ENCODE measurements at regions not wholly inside any gene's neighbourhood (a gene's known extent, or its start where the extent isn't known, plus 50 kb on each side); places are given as distances from the start of the nearest gene placed in this dataset.

DNA sequence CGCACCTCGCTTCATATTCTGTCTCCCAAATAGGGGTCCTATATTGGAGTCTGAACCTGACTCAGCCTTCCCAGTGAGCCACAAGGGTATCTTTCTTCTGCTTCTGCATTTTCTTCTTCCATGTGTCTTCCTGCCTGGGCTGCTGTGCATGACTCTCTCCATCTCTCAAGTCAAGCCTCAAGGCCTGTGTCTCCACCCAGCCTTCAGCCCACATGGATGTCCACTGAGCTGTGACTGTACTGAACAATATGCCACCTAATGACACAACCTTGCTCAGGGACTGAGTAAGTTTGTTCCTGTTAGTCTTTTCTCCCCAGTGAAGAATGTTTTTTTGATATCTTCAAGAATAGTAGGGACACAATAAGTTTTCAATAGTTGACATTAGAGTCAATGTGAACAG lies 162.7 kb upstream of the TBX20 start:
- Histone ChIP-seq H3K4me1 (ENCODE audit: control insufficient read depth, insufficient read depth, low read length) (no peaks in the 10 kb centered on the region), H3K9ac (ENCODE audit: low read length) (no peak overlapping the region)

DNA sequence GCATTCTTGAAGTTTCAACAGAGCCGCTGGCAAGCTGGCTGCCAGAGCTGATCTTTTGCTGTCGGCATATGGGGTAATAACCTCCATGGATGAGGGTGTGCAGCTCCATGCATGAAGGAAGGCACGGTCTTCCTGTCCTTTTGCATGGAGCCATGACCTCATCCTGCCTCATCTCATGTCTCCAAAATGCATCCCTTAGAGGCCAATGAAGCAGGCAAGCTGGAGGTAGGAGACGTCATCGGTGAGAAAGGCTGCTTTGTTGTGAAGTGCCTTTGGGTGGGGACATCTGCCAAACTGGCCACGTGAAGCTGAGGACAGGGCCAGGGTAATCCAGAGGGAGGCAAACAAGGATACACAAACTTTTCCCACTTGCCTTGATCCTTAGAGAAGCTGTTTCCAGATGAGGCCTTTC lies 161.5 kb upstream of the TBX20 start:
- Histone ChIP-seq H3K9me3 (ENCODE audit: control insufficient read depth, insufficient read depth, low read depth, low read length) (no peaks in the 10 kb centered on the region), H3K4me3 (ENCODE audit: low read depth, low read length) (no peak overlapping the region), H3K27ac (ENCODE audit: low read depth, low read length) (no peak overlapping the region), H3K9ac (ENCODE audit: low read length) (no peak overlapping the region), H3K36me3 (ENCODE audit: control insufficient read depth, insufficient read depth, low read length) (no peaks in the 10 kb centered on the region), H3K4me1 (ENCODE audit: control insufficient read depth, insufficient read depth, low read length) (no peaks in the 10 kb centered on the region), H3K27me3 (ENCODE audit: control insufficient read depth, insufficient read depth, low read length) (peaks cover 18% of the 10 kb centered on the region)

More for the DNA sequence above, 162.7 kb upstream of the TBX20 start:
- Histone ChIP-seq H3K27me3 (ENCODE audit: control insufficient read depth, insufficient read depth, low read length) (peaks cover 18% of the 10 kb centered on the region), H3K27ac (ENCODE audit: low read depth, low read length) (no peak overlapping the region), H3K9me3 (ENCODE audit: control insufficient read depth, insufficient read depth, low read depth, low read length) (no peaks in the 10 kb centered on the region), H3K36me3 (ENCODE audit: control insufficient read depth, insufficient read depth, low read length) (no peaks in the 10 kb centered on the region), H3K4me3 (ENCODE audit: low read depth, low read length) (no peak overlapping the region)

DNA sequence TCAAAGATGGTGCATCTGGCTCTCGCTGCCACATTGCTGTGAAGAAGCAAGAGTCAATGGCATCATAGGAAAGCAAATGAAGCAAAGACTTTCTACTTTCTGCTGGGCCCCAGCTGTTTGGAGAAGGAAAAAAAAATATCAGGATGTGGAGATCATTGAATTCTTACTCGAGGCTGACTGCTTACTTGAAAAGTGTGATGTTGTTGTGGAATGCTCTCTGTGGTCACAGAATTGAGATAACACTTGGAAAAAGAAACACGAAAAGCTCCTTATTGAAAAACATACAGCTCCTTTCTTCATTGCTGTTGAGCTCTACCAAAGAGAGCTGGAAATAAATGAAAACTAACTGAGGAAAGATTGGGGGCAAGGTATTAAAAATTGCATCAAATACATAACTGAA lies 157.4 kb upstream of the TBX20 start:
- no peaks in the 10 kb centered on the region for H3K9me3 ChIP-seq (ENCODE audit: control insufficient read depth, insufficient read depth, low read depth, low read length)
- no peak overlapping the region for H3K4me3 ChIP-seq (ENCODE audit: low read depth, low read length)
- no peak overlapping the region for H3K27ac ChIP-seq (ENCODE audit: low read depth, low read length)
- H3K36me3 ChIP-seq (ENCODE audit: control insufficient read depth, insufficient read depth, low read length) = no peaks in the 10 kb centered on the region
- H3K27me3 ChIP-seq (ENCODE audit: control insufficient read depth, insufficient read depth, low read length) = peaks cover 5% of the 10 kb centered on the region; the same call in 1 of the 2 replicates
- no peaks in the 10 kb centered on the region for H3K4me1 ChIP-seq (ENCODE audit: control insufficient read depth, insufficient read depth, low read length)
- H3K9ac ChIP-seq (ENCODE audit: low read length) = no peak overlapping the region

DNA sequence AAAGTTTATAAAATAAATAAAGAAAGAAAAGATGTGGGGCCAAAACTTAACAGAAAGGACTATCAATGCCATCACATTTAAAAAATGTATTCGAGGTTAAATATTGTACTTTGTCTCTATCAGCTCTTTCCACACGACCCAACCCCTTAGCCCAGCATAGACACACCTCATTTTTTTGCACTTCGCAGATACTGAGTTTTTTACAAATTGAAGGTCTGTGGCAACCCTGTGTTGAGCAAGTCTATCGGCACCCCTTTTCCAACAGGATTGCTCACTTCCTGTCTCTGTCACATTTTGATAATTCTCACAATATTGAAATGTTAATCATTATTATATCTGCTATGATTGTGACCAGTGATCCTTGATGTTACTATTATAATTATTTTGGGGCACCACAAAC lies 151.6 kb upstream of the TBX20 start:
- H3K27me3 ChIP-seq (ENCODE audit: control insufficient read depth, insufficient read depth, low read length) = peaks cover 2% of the 10 kb centered on the region; the same call in 1 of the 2 replicates
- no peak overlapping the region for H3K4me3 ChIP-seq (ENCODE audit: low read depth, low read length)
- H3K9ac ChIP-seq (ENCODE audit: low read length) = no peak overlapping the region
- no peaks in the 10 kb centered on the region for H3K9me3 ChIP-seq (ENCODE audit: control insufficient read depth, insufficient read depth, low read depth, low read length)
- H3K27ac ChIP-seq (ENCODE audit: low read depth, low read length) = no peak overlapping the region
- H3K36me3 ChIP-seq (ENCODE audit: control insufficient read depth, insufficient read depth, low read length) = no peaks in the 10 kb centered on the region
- H3K4me1 ChIP-seq (ENCODE audit: control insufficient read depth, insufficient read depth, low read length) = no peaks in the 10 kb centered on the region

DNA sequence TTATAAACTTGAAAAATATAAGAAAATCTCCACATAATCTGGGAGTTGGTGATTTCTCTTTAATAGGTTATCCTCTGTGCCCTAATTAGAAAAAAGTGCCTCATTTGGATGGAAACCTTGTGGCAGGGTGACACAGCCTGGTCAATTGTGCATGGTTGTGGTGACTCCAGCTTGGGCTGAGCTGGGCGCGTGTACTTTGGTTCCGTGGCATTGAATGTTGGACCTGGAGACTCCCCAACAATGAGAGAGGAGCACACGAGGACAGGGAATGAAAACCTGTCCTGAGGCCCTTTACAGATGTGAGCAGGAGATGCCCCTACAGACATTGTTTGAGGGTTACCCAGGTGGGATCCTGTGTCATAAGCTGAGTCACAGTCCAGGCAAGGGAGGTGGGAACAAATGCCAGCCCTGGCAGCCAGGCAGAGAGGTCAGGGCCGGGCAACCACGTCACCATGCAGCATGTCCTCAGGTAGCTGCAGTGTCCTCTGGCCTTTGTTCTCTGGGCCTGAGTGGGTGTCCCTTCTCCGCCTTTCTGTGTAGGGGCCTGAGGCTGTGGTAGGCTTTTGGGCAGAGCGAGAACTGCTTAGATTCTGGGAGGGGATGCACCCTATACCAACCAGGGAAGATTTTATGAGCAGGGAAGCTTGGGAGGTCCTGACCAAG lies 147.4 kb upstream of the TBX20 start:
- Histone ChIP-seq H3K27ac (ENCODE audit: low read depth, low read length) (no peak overlapping the region), H3K4me1 (ENCODE audit: control insufficient read depth, insufficient read depth, low read length) (no peaks in the 10 kb centered on the region), H3K27me3 (ENCODE audit: control insufficient read depth, insufficient read depth, low read length) (no peaks in the 10 kb centered on the region), H3K9ac (ENCODE audit: low read length) (no peak overlapping the region), H3K9me3 (ENCODE audit: control insufficient read depth, insufficient read depth, low read depth, low read length) (no peaks in the 10 kb centered on the region), H3K4me3 (ENCODE audit: low read depth, low read length) (no peak overlapping the region), H3K36me3 (ENCODE audit: control insufficient read depth, insufficient read depth, low read length) (no peaks in the 10 kb centered on the region)

DNA sequence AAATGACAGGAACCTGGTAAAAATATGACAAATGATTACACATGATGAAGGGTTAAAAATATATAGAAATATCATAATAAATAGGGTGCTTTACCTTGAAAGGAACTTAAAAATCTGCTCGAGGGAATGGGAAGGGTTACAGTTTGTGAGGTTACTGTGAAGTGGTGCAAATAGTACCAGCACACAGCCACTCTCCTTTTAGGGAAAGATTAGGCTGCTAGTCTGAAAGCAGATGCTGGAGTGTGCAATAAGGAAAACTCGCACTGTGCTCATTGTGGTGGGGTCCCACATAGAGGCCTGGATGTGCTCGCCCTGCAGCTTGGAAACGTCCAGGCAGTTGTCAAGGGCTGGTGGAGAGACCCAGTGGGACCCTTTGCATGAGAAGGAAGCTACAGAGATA lies 145.9 kb upstream of the TBX20 start:
- no peak overlapping the region for H3K9ac ChIP-seq (ENCODE audit: low read length)
- no peaks in the 10 kb centered on the region for H3K27me3 ChIP-seq (ENCODE audit: control insufficient read depth, insufficient read depth, low read length)
- H3K36me3 ChIP-seq (ENCODE audit: control insufficient read depth, insufficient read depth, low read length) = no peaks in the 10 kb centered on the region
- no peak overlapping the region for H3K27ac ChIP-seq (ENCODE audit: low read depth, low read length)
- no peaks in the 10 kb centered on the region; the same call in 1 of the 2 replicates for H3K4me1 ChIP-seq (ENCODE audit: control insufficient read depth, insufficient read depth, low read length)
- no peak overlapping the region for H3K4me3 ChIP-seq (ENCODE audit: low read depth, low read length)
- no peaks in the 10 kb centered on the region for H3K9me3 ChIP-seq (ENCODE audit: control insufficient read depth, insufficient read depth, low read depth, low read length)

DNA sequence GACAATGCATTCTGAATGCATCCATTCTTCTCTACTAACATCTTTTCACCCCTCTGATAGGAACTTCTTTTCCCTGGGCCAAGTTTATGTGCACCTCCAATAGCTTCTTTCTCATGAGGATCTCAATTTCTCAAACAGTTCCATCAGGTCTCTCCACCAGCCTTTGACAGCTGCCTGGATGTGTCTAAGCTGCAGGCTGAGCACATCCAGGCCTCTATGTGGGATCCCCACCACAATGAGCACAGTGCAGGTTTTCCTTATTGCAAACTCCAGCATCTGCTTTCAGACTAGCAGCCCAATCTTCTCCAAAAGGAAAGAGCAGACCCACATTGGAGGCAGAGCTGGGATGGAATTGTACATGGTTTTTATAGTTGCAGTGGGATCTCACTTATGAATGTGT lies 145.3 kb upstream of the TBX20 start:
- H3K27me3 ChIP-seq (ENCODE audit: control insufficient read depth, insufficient read depth, low read length) = no peaks in the 10 kb centered on the region
- H3K9me3 ChIP-seq (ENCODE audit: control insufficient read depth, insufficient read depth, low read depth, low read length) = no peaks in the 10 kb centered on the region
- no peaks in the 10 kb centered on the region for H3K36me3 ChIP-seq (ENCODE audit: control insufficient read depth, insufficient read depth, low read length)
- H3K4me3 ChIP-seq (ENCODE audit: low read depth, low read length) = no peak overlapping the region
- H3K27ac ChIP-seq (ENCODE audit: low read depth, low read length) = no peak overlapping the region
- no peak overlapping the region for H3K9ac ChIP-seq (ENCODE audit: low read length)
- no peaks in the 10 kb centered on the region; the same call in 1 of the 2 replicates for H3K4me1 ChIP-seq (ENCODE audit: control insufficient read depth, insufficient read depth, low read length)

DNA sequence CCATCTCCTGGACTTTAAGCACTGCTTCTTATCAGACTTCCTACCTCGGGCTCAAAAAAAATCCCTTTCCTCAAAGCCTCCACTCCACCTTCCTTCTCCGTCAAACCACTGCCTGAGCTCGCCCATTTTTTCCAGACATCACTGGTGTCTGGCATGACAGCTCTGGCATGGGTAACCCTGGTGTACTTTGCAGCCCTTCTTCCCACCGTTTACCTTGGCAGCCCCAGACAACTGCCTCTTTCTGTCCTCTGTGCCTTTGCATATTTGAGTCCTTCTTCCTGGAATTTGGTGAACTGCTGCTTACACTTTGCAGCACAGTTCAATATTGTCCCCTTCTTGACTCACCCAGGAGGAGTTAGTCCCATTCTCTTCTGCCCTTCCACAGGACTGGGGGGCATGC lies 144.6 kb upstream of the TBX20 start:
- H3K27ac ChIP-seq (ENCODE audit: low read depth, low read length) = no peak overlapping the region
- H3K9ac ChIP-seq (ENCODE audit: low read length) = no peak overlapping the region
- H3K27me3 ChIP-seq (ENCODE audit: control insufficient read depth, insufficient read depth, low read length) = no peaks in the 10 kb centered on the region

DNA sequence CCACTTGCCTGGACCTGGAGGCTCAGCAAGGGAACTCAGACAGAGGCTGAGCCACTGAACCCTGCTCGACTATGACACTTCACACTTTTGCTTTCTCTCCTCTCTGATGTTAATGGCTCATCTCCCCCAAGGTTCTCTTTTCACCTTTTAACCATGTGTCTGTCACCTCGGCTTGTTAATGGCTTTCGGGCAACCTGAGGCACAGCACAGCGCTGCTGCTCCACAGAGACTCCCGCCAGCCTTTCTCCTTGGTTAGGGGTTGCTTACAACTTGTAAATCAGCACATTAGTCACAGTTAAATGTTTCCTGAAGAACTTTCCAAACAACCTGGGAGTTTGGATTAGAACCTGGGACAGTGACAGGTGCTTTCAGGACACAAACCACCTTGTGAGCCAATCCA lies 136.2 kb upstream of the TBX20 start:
- no peaks in the 10 kb centered on the region for H3K36me3 ChIP-seq (ENCODE audit: control insufficient read depth, insufficient read depth, low read length)
- H3K27ac ChIP-seq (ENCODE audit: low read depth, low read length) = no peak overlapping the region
- no peak overlapping the region for H3K4me3 ChIP-seq (ENCODE audit: low read depth, low read length)
- H3K27me3 ChIP-seq (ENCODE audit: control insufficient read depth, insufficient read depth, low read length) = no peaks in the 10 kb centered on the region
- no peaks in the 10 kb centered on the region for H3K4me1 ChIP-seq (ENCODE audit: control insufficient read depth, insufficient read depth, low read length)
- H3K9me3 ChIP-seq (ENCODE audit: control insufficient read depth, insufficient read depth, low read depth, low read length) = no peaks in the 10 kb centered on the region
- no peak overlapping the region for H3K9ac ChIP-seq (ENCODE audit: low read length)

More for the DNA sequence above, 144.6 kb upstream of the TBX20 start:
- no peaks in the 10 kb centered on the region for H3K9me3 ChIP-seq (ENCODE audit: control insufficient read depth, insufficient read depth, low read depth, low read length)
- no peaks in the 10 kb centered on the region for H3K36me3 ChIP-seq (ENCODE audit: control insufficient read depth, insufficient read depth, low read length)
- H3K4me3 ChIP-seq (ENCODE audit: low read depth, low read length) = no peak overlapping the region
- H3K4me1 ChIP-seq (ENCODE audit: control insufficient read depth, insufficient read depth, low read length) = no peaks in the 10 kb centered on the region; the same call in 1 of the 2 replicates

DNA sequence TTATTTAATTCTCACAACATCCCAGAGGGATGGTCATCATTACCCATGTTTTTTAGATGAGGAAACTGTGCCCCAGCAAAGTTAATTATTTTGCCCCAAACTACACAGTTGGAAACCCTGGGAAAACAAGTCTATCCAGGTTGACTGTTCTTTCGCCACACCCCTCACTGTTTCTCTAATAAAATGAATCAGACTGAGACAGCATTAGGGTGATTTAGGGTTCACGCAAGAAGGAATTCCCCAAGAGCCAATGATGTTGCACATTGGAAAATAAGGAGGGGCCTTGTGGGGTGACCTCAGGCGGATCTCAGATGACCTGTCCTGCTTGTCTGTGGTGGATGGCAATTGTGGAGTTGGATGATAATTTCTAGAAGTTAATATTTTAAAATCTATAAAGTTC lies 135.7 kb upstream of the TBX20 start:
- H3K4me1 ChIP-seq (ENCODE audit: control insufficient read depth, insufficient read depth, low read length) = no peaks in the 10 kb centered on the region
- no peak overlapping the region for H3K27ac ChIP-seq (ENCODE audit: low read depth, low read length)
- H3K27me3 ChIP-seq (ENCODE audit: control insufficient read depth, insufficient read depth, low read length) = no peaks in the 10 kb centered on the region
- H3K9me3 ChIP-seq (ENCODE audit: control insufficient read depth, insufficient read depth, low read depth, low read length) = no peaks in the 10 kb centered on the region
- H3K4me3 ChIP-seq (ENCODE audit: low read depth, low read length) = no peak overlapping the region
- H3K36me3 ChIP-seq (ENCODE audit: control insufficient read depth, insufficient read depth, low read length) = no peaks in the 10 kb centered on the region
- H3K9ac ChIP-seq (ENCODE audit: low read length) = no peak overlapping the region

DNA sequence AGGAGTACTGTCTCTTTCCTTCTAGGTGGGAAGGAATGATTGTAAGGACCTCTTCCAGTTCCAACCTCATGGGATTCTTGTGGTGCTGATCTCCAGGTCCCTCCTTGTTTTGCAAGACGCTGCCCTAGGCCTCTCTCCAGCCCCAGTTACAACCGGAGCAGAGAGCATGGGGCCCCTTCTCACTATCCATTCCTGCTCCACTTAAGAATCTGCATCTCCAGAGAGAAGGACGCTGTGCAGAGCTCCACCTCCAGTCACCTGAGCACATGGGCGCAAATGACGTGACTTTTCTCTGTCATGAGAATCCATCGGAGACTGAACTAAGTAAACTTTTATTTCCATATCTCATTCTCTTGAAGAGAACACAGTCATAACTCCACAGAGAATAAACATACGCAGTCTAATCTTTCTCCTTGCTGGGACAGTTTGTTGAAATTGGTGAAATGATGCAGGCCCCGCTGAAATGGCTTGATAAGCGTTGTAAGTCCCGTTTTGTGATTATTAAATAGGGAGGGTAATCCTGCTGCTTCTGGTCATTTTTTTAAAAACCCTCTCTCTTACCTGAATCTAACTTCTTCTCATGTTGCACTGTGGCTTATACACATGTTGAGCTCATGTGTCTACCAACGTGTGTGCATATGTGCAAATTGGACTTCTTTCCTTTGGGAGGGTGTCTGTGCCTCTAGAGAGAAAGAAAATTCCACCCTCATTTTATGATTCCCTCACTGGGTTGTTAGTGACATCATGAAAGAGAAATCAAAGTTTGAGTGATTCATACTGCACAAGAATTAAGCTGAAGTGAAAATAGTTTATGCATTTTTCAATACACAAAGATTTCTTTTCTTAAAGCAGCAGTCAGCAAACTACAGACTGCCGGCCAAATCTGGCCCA lies 133.2 kb upstream of the TBX20 start:
- H3K36me3 ChIP-seq (ENCODE audit: control insufficient read depth, insufficient read depth, low read length) = no peaks in the 10 kb centered on the region
- H3K9me3 ChIP-seq (ENCODE audit: control insufficient read depth, insufficient read depth, low read depth, low read length) = no peaks in the 10 kb centered on the region
- no peak overlapping the region for H3K9ac ChIP-seq (ENCODE audit: low read length)
- H3K27me3 ChIP-seq (ENCODE audit: control insufficient read depth, insufficient read depth, low read length) = no peaks in the 10 kb centered on the region
- H3K27ac ChIP-seq (ENCODE audit: low read depth, low read length) = no peak overlapping the region
- no peak overlapping the region for H3K4me3 ChIP-seq (ENCODE audit: low read depth, low read length)
- H3K4me1 ChIP-seq (ENCODE audit: control insufficient read depth, insufficient read depth, low read length) = no peaks in the 10 kb centered on the region

Data from HUES6 (cell line).